H1 (cell line): ENCODE measurements at regions not wholly inside any gene's neighbourhood (a gene's known extent, or its start where the extent isn't known, plus 50 kb on each side); places are given as distances from the start of the nearest gene placed in this dataset.

Experiments used
- CTCF ChIA-PET: fragments of 300-600 bp; sonication (Branson Sonifier 250); formaldehyde crosslinking; loops from one replicate; lab custom pipeline; 2021; ENCODE audit not compliant: partially characterized antibody; lab: Charles Lee
- POLR2A ChIA-PET: fragments of 300-600 bp; sonication (Branson Sonifier 250); formaldehyde crosslinking; loops from one replicate; lab custom pipeline; 2021; ENCODE audit warnings: inconsistent platforms; ENCODE audit not compliant: partially characterized antibody; lab: Charles Lee
- DNase-seq, 2 experiments: peaks; one replicate each; pipeline versions ENCODE4 v3.0.0 to v3.0.0-alpha.2; 2010 to 2022; ENCODE audit warnings: low spot score in 2 of 2, low read depth in 1 of 2, mixed read lengths in 1 of 2
- FAIRE-seq: peaks from 2 replicates; lab custom pipeline; 2011; peaks lifted over from hg19 to GRCh38; lab: Jason Lieb, UNC
- H2AFZ ChIP-seq: 2 replicates; pipeline ENCODE4 v1.8.1; 2012; ENCODE audit warnings: low read length, inconsistent platforms
- H2AK5ac ChIP-seq: 2 replicates; pipeline ENCODE4 v1.6.1; 2013; ENCODE audit warnings: low read depth, low read length
- H2BK120ac ChIP-seq: replicated peaks from 2 replicates; pipeline ENCODE3; 2013; ENCODE audit warnings: low read depth, low read length, inconsistent platforms
- H2BK12ac ChIP-seq: 2 replicates; pipeline ENCODE4 v1.6.1; 2013; ENCODE audit warnings: low read depth, low read length
- H2BK15ac ChIP-seq: 2 replicates; pipeline ENCODE4 v1.6.1; 2013; ENCODE audit warnings: low read length
- H2BK20ac ChIP-seq: 2 replicates; pipeline ENCODE4 v1.6.1; 2013; ENCODE audit warnings: low read length
- H2BK5ac ChIP-seq: 2 replicates; pipeline ENCODE4 v1.6.1; 2013; ENCODE audit warnings: low read depth, low read length
- H3K14ac ChIP-seq: 2 replicates; pipeline ENCODE4 v1.6.1; 2013; ENCODE audit warnings: inconsistent platforms; ENCODE audit not compliant: insufficient read length
- H3K18ac ChIP-seq: 2 replicates; pipeline ENCODE4 v1.6.1; 2013; ENCODE audit warnings: low read length; ENCODE audit errors: extremely low read depth
- H3K23ac ChIP-seq: 2 replicates; pipeline ENCODE4 v1.6.1; 2013; ENCODE audit warnings: inconsistent platforms; ENCODE audit not compliant: insufficient read length
- H3K23me2 ChIP-seq: 2 replicates; pipeline ENCODE4 v1.6.1; 2013; ENCODE audit warnings: low read depth, low read length
- H3K27ac ChIP-seq: 2 replicates; pipeline ENCODE4 v1.6.1; 2011; ENCODE audit warnings: low read depth, low read length, inconsistent platforms
- H3K27me3 ChIP-seq, 4 experiments: replicated peaks in 1 of 4; 1 replicate in 1 of 4; 2 replicates in 3 of 4; pipeline versions ENCODE4 v1.6.1 to v1.8.1; 2011 to 2013; ENCODE audit warnings: low read length in 3 of 4, mild to moderate bottlenecking in 3 of 4, inconsistent platforms in 2 of 4, mixed read lengths in 2 of 4, moderate library complexity in 1 of 4; ENCODE audit not compliant: control insufficient read depth in 3 of 4, insufficient read depth in 3 of 4; ENCODE audit errors: extremely low read depth in 1 of 4
- H3K36me3 ChIP-seq, 4 experiments: 2 replicates each; pipeline versions ENCODE4 v1.6.1 to v1.8.1; 2011 to 2013; ENCODE audit warnings: mild to moderate bottlenecking in 4 of 4, low read length in 3 of 4, moderate library complexity in 2 of 4, control low read depth in 1 of 4, inconsistent platforms in 1 of 4; ENCODE audit not compliant: insufficient read depth in 4 of 4, control insufficient read depth in 2 of 4
- H3K4ac ChIP-seq: replicated peaks from 2 replicates; pipeline ENCODE3; 2013; ENCODE audit warnings: low read length, low read depth, mixed read lengths, inconsistent platforms; ENCODE audit not compliant: insufficient read length
- H3K4me1 ChIP-seq, 4 experiments: replicated peaks in 1 of 4; 1 replicate in 1 of 4; 2 replicates in 3 of 4; pipeline versions ENCODE4 v1.6.1 to v1.8.1; 2011 to 2013; ENCODE audit warnings: low read length in 3 of 4, inconsistent platforms in 2 of 4, mixed read lengths in 1 of 4; ENCODE audit not compliant: insufficient read depth in 4 of 4, control insufficient read depth in 3 of 4
- H3K4me2 ChIP-seq, 2 experiments: 2 replicates each; pipeline versions ENCODE4 v1.6.1 to v1.8.1; 2011 to 2013; ENCODE audit warnings: low read depth in 2 of 2, low read length in 2 of 2, control low read depth in 1 of 2, inconsistent platforms in 1 of 2, mild to moderate bottlenecking in 1 of 2; ENCODE audit not compliant: insufficient read depth in 1 of 2
- H3K4me3 ChIP-seq, 4 experiments: fragments of 200-600, 300-600 bp in 1 of 4; sonication (generic), shearing (Covaris generic), sonication (Bioruptor Twin) in 1 of 4; 2 replicates each; pipeline versions ENCODE4 v1.5.1 to v1.8.1; 2011 to 2016; ENCODE audit warnings: low read length in 4 of 4, low read depth in 3 of 4, control low read depth in 2 of 4, inconsistent platforms in 2 of 4, mild to moderate bottlenecking in 2 of 4, mixed read lengths in 1 of 4, moderate library complexity in 1 of 4; ENCODE audit not compliant: insufficient read depth in 2 of 4; ENCODE audit errors: extremely low read depth in 1 of 4
- H3K56ac ChIP-seq: replicated peaks from 2 replicates; pipeline ENCODE3; 2013; ENCODE audit warnings: low read depth, mild to moderate bottlenecking, mixed read lengths, low read length, inconsistent platforms; ENCODE audit not compliant: insufficient read length
- H3K79me1 ChIP-seq: 2 replicates; pipeline ENCODE4 v1.6.1; 2013; ENCODE audit warnings: low read depth, low read length, control low read depth
- H3K79me2 ChIP-seq, 2 experiments: 2 replicates each; pipeline versions ENCODE4 v1.6.1 to v1.8.1; 2012 to 2013; ENCODE audit warnings: low read length in 2 of 2, mild to moderate bottlenecking in 2 of 2, inconsistent platforms in 1 of 2; ENCODE audit not compliant: insufficient read depth in 2 of 2, control insufficient read depth in 1 of 2
- H3K9ac ChIP-seq, 4 experiments: replicated peaks in 1 of 4; 1 replicate in 1 of 4; 2 replicates in 3 of 4; pipeline versions ENCODE4 v1.6.1 to v1.8.1; 2011 to 2013; ENCODE audit warnings: low read depth in 3 of 4, low read length in 3 of 4, control low read depth in 2 of 4, mild to moderate bottlenecking in 2 of 4, moderate library complexity in 2 of 4, inconsistent platforms in 1 of 4; ENCODE audit errors: extremely low read depth in 1 of 4
- H3K9me3 ChIP-seq, 2 experiments: 2 replicates each; pipeline versions ENCODE4 v1.6.1 to v1.8.1; 2012 to 2013; ENCODE audit warnings: mild to moderate bottlenecking in 2 of 2, moderate library complexity in 2 of 2, control low read depth in 1 of 2, inconsistent platforms in 1 of 2, low read depth in 1 of 2, low read length in 1 of 2, mixed read lengths in 1 of 2; ENCODE audit not compliant: insufficient read depth in 2 of 2
- H4K20me1 ChIP-seq, 2 experiments: replicated peaks in 1 of 2; 2 replicates each; pipeline versions ENCODE3 to v1.8.1; 2011 to 2013; ENCODE audit warnings: inconsistent platforms in 2 of 2, low read length in 2 of 2, mild to moderate bottlenecking in 1 of 2; ENCODE audit not compliant: insufficient read depth in 2 of 2, control insufficient read depth in 1 of 2
- H4K5ac ChIP-seq: 2 replicates; pipeline ENCODE4 v1.6.1; 2013; ENCODE audit warnings: low read length, low read depth, mixed read lengths, inconsistent platforms; ENCODE audit not compliant: insufficient read length
- H4K8ac ChIP-seq: 2 replicates; pipeline ENCODE4 v1.8.0; 2013; ENCODE audit warnings: mild to moderate bottlenecking, moderate library complexity, low read length, inconsistent platforms; ENCODE audit not compliant: insufficient read depth; ENCODE audit errors: extremely low read depth
- H4K91ac ChIP-seq: replicated peaks from 2 replicates; pipeline ENCODE3; 2013; ENCODE audit warnings: low read length, mixed read lengths, inconsistent platforms; ENCODE audit not compliant: insufficient read length
- BCL11A ChIP-seq, 2 experiments: IDR thresholded peaks; one replicate each; pipeline ENCODE4 v1.6.1; 2011; ENCODE audit warnings: low read depth in 2 of 2, low read length in 2 of 2, mild to moderate bottlenecking in 2 of 2
- RAD21 ChIP-seq, 2 experiments: IDR thresholded peaks in 1 of 2; conservative IDR thresholded peaks in 1 of 2; 2 replicates each; pipeline ENCODE4 v1.6.1; 2011; ENCODE audit warnings: low read depth in 2 of 2, low read length in 2 of 2, improper control_type of control experiment in 1 of 2, inconsistent platforms in 1 of 2, mild to moderate bottlenecking in 1 of 2, moderate library complexity in 1 of 2
- SP4 ChIP-seq: IDR thresholded peaks from 2 replicates; pipeline ENCODE4 v1.6.1; 2012; ENCODE audit warnings: low read length, inconsistent platforms
- WGBS, 2 experiments: shearing (Covaris generic) in 1 of 2; methylation state at CpG; one replicate each; pipeline versions ENCODE4 v1.1.6 to v1.1.7; 2013 to 2015; ENCODE audit warnings: low lambda C conversion rate in 2 of 2, mixed read lengths in 2 of 2, inconsistent platforms in 1 of 2, low coverage in 1 of 2, missing lambda C conversion rate in 1 of 2; ENCODE audit not compliant: insufficient replicate concordance in 2 of 2, insufficient coverage in 1 of 2, insufficient read length in 1 of 2; ENCODE audit errors: extremely low coverage in 1 of 2, missing lambda C conversion rate in 1 of 2; 5-methylcytosine and 5-hydroxymethylcytosine counted together

GRCh38 chr2:199552141-199552540, 94.4 kb upstream of the SATB2 start:
- no peak overlapping the region for H3K4me3 ChIP-seq
- H3K56ac ChIP-seq = no peak overlapping the region
- no peak overlapping the region for H2BK5ac ChIP-seq
- H3K4me2 ChIP-seq = no peak overlapping the region
- H3K18ac ChIP-seq = no peak overlapping the region
- H2AFZ ChIP-seq = peak overlapping the region; percentile 49; the same call in 1 of the 2 replicates
- H3K79me1 ChIP-seq = no peaks in the 10 kb centered on the region
- no peaks in the 10 kb centered on the region; the same call in 1 of the 2 replicates for H3K23me2 ChIP-seq
- no peak for FAIRE-seq
- 94% methylated on average over 6 of the region's 6 CpGs; no CpG with 5 or more reads in 1 of the 2 experiments for WGBS, 2 experiments
- no peak overlapping the region for H2BK20ac ChIP-seq
- H3K36me3 ChIP-seq = no peaks in the 10 kb centered on the region
- no peak overlapping the region for H4K5ac ChIP-seq
- DNase-seq = no peak
- no peak overlapping the region for H3K14ac ChIP-seq
- H3K27me3 ChIP-seq = no peaks in the 10 kb centered on the region
- H3K27ac ChIP-seq = no peak overlapping the region
- H2BK120ac ChIP-seq = no peak overlapping the region
- H3K9ac ChIP-seq = no peak overlapping the region
- peaks cover 0 to 3% (median 0%) of the 10 kb centered on the region in 4 experiments; a peak in 1 of 7 replicates for H3K4me1 ChIP-seq
- no peak overlapping the region for H3K23ac ChIP-seq
- H3K79me2 ChIP-seq = no peaks in the 10 kb centered on the region
- H2AK5ac ChIP-seq = no peak overlapping the region
- H4K20me1 ChIP-seq = no peaks in the 10 kb centered on the region
- TF ChIP-seq SP4 (no peak), RAD21 (IDR thresholded peaks at IDR 0.05 in 1 of 2, conservative IDR thresholded peaks at IDR 0.05 in 1 of 2; ENCODE audit: low read depth in 2 of 2, low read length in 2 of 2) (no peak), BCL11A (IDR thresholded peaks at IDR 0.05; ENCODE audit: low read depth in 2 of 2, low read length in 2 of 2) (no peak)
- TF ChIP-seq, all 59 proteins: peak for 0
- Histone ChIP-seq H3K4ac (no peak overlapping the region), H3K9me3 (no peaks in the 10 kb centered on the region), H2BK12ac (no peak overlapping the region), H4K8ac (no peak overlapping the region), H4K91ac (no peak overlapping the region), H2BK15ac (no peak overlapping the region)
- POLR2A ChIA-PET = no interaction called here
- CTCF ChIA-PET = interaction anchor here (1.5 kb wide), 1 partner anchor 45 kb away, joined by 3 read pairs; no protein-coding TSS in a partner anchor
